DND-41 (cell line): ENCODE measurements at regions not wholly inside any gene's neighbourhood (a gene's known extent, or its start where the extent isn't known, plus 50 kb on each side); places are given as distances from the start of the nearest gene placed in this dataset.

ENCODE experiments used
- ATAC-seq: fragments of 200-7000 bp; cut with Tn5 transposase; 3 replicates; pipeline ENCODE4 v1.9.1; 2021; ENCODE audit warnings: low read depth; ENCODE audit not compliant: insufficient read depth
- DNase-seq: peaks from one replicate; pipeline ENCODE4 v3.0.0-alpha.2; 2020
- H2AFZ ChIP-seq: 2 replicates; pipeline ENCODE4 v1.6.0; 2012; ENCODE audit warnings: low read depth, low read length
- H3K27ac ChIP-seq: 2 replicates; pipeline ENCODE4 v1.5.1; 2012; ENCODE audit warnings: low read length, inconsistent platforms
- H3K27me3 ChIP-seq: fragments of 200-600 bp; sonication (generic); 2 replicates; pipeline ENCODE4 v1.6.0; 2012; ENCODE audit warnings: low read length, mild to moderate bottlenecking, inconsistent platforms; ENCODE audit not compliant: insufficient read depth, poor library complexity
- H3K36me3 ChIP-seq: 2 replicates; pipeline ENCODE4 v1.5.1; 2012; ENCODE audit warnings: low read length, inconsistent platforms; ENCODE audit not compliant: insufficient read depth
- H3K4me1 ChIP-seq: 2 replicates; pipeline ENCODE4 v1.5.1; 2012; ENCODE audit warnings: mild to moderate bottlenecking, low read length; ENCODE audit not compliant: insufficient read depth
- H3K4me2 ChIP-seq: 2 replicates; pipeline ENCODE4 v1.6.0; 2012; ENCODE audit warnings: mild to moderate bottlenecking, moderate library complexity, low read length, inconsistent platforms; ENCODE audit not compliant: insufficient read depth
- H3K4me3 ChIP-seq, 2 experiments: fragments of 200-600 bp in 1 of 2; shearing (Covaris generic) in 1 of 2; 2 replicates each; pipeline ENCODE4 v1.5.1; 2012 to 2016; ENCODE audit warnings: inconsistent platforms in 2 of 2, low read length in 2 of 2, mild to moderate bottlenecking in 2 of 2, low read depth in 1 of 2, moderate library complexity in 1 of 2
- H3K79me2 ChIP-seq: 2 replicates; pipeline ENCODE4 v1.6.0; 2012; ENCODE audit warnings: low read length, inconsistent platforms; ENCODE audit not compliant: insufficient read depth
- H3K9ac ChIP-seq: 2 replicates; pipeline ENCODE4 v1.6.0; 2012; ENCODE audit warnings: low read depth, mild to moderate bottlenecking, inconsistent platforms, low read length, moderate library complexity
- H3K9me3 ChIP-seq: 2 replicates; pipeline ENCODE4 v1.5.1; 2012; ENCODE audit warnings: low read length, moderate library complexity, mild to moderate bottlenecking, inconsistent platforms; ENCODE audit not compliant: insufficient read depth, severe bottlenecking
- H4K20me1 ChIP-seq: 2 replicates; pipeline ENCODE4 v1.6.0; 2012; ENCODE audit warnings: low read length; ENCODE audit not compliant: insufficient read depth
- EZH2 ChIP-seq: IDR thresholded peaks from 3 replicates; pipeline ENCODE4 v1.6.1; 2012; ENCODE audit warnings: borderline replicate concordance, low read depth, mild to moderate bottlenecking, moderate library complexity, low read length, inconsistent platforms; ENCODE audit not compliant: severe bottlenecking
- TF ChIP-seq, protein P1 (sequence below): IDR thresholded peaks from 2 replicates; pipeline ENCODE4 v1.5.1; 2012; ENCODE audit warnings: borderline replicate concordance, low read length, moderate library complexity, mild to moderate bottlenecking; ENCODE audit not compliant: poor library complexity, severe bottlenecking; ENCODE audit errors: extremely low read depth

DNA sequence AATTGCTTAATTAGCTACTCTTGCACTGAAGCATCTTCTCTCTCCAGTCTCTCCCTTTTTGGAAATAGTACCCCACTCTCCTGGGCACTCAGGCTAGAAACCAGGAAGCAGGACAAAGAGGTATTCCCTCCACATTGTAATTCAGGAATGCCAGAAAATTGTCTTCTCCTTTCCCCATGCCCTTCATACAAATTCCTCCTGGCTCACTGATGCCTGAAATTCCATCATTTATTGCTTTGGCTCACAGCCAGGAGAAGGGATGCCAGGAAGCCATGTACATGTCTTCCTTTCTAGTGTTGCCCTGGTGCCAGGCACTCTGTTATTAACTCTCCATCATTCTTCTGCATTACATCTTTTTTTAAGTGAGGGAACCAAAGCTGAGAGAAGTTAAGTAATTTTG is 716.5 kb upstream of the C9orf72 start:
- TF ChIP-seq EZH2: no peak
- TF ChIP-seq, protein P1, sequence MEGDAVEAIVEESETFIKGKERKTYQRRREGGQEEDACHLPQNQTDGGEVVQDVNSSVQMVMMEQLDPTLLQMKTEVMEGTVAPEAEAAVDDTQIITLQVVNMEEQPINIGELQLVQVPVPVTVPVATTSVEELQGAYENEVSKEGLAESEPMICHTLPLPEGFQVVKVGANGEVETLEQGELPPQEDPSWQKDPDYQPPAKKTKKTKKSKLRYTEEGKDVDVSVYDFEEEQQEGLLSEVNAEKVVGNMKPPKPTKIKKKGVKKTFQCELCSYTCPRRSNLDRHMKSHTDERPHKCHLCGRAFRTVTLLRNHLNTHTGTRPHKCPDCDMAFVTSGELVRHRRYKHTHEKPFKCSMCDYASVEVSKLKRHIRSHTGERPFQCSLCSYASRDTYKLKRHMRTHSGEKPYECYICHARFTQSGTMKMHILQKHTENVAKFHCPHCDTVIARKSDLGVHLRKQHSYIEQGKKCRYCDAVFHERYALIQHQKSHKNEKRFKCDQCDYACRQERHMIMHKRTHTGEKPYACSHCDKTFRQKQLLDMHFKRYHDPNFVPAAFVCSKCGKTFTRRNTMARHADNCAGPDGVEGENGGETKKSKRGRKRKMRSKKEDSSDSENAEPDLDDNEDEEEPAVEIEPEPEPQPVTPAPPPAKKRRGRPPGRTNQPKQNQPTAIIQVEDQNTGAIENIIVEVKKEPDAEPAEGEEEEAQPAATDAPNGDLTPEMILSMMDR: no peak
- Histone ChIP-seq H3K36me3 (no peaks in the 10 kb centered on the region), H3K9ac (no peak overlapping the region), H3K27me3 (no peaks in the 10 kb centered on the region), H2AFZ (no peak overlapping the region), H3K9me3 (no peaks in the 10 kb centered on the region), H3K4me3 (no peak overlapping the region), H3K4me2 (no peak overlapping the region), H3K27ac (no peak overlapping the region), H3K4me1 (no peaks in the 10 kb centered on the region), H3K79me2 (no peaks in the 10 kb centered on the region), H4K20me1 (no peaks in the 10 kb centered on the region)
- no peak for ATAC-seq
- no peak for DNase-seq

DNA sequence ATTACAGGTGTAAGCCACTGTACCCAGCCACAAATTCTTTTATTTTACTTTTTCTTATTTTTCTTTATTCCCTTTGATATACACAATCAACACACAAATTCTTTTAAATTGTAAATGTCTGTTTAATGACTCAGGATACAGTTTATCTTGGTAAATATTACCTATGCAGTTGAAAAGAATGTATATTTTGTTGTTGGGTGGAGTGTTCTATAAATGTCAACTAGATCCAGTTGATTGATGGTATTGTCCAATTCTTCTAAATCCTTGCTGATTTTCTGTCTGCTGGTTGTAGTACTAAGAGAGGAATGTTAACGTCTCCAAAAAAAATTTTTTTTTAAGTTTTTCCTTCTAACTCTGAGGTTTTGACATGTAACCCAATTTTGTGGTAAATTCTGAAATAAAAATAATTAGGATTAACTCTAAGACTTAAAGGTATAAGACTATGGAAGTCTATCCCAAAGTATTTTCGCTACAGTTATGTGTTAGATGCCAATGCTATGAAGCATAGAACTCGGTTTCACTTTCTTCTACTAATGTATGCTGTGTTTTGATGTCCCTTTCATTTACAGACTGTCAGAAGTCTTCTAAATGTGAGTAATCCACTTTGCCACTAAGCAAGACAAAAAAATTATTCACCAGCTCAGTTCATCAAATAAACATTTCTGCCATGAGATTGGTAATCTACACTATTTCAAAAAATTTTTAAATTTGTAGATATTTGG is 720.2 kb upstream of the C9orf72 start:
- Histone ChIP-seq H3K4me2 (no peak overlapping the region), H2AFZ (no peak overlapping the region), H3K9me3 (no peaks in the 10 kb centered on the region), H3K36me3 (no peaks in the 10 kb centered on the region), H3K79me2 (no peaks in the 10 kb centered on the region), H3K27ac (no peak overlapping the region), H3K27me3 (no peaks in the 10 kb centered on the region), H3K4me3 (no peak overlapping the region), H3K9ac (no peak overlapping the region), H3K4me1 (no peaks in the 10 kb centered on the region), H4K20me1 (no peaks in the 10 kb centered on the region)
- TF ChIP-seq, protein P1: no peak
- TF ChIP-seq EZH2: no peak
- ATAC-seq (no peak), DNase-seq (no peak)

DNA sequence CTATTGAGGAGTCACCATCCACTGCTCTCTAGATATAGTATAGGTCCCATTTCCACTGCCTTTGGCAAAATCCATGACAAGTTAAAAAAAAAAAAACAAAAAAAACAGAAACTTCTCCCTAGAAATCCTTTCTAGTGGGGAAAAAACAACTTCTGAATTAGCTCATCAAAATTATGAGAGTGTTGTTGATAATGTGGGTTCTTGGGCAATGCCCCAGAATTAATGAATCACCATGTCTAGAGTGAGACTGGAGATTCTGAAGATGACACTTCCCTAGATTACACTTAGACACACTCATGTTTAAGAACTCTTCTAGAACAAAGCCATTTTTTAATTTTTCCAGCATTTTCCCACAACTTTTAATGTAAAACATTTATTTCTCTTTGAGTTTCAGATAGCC is 728.0 kb upstream of the C9orf72 start:
- Histone ChIP-seq H3K9me3 (no peaks in the 10 kb centered on the region), H2AFZ (no peak overlapping the region), H3K9ac (no peak overlapping the region), H3K4me2 (no peak overlapping the region), H3K27ac (no peak overlapping the region), H3K4me3 (no peak overlapping the region), H3K4me1 (no peaks in the 10 kb centered on the region), H3K36me3 (no peaks in the 10 kb centered on the region), H3K79me2 (no peaks in the 10 kb centered on the region), H3K27me3 (no peaks in the 10 kb centered on the region), H4K20me1 (no peaks in the 10 kb centered on the region)
- no peak for ATAC-seq
- no peak for TF ChIP-seq EZH2
- TF ChIP-seq, protein P1: no peak
- no peak for DNase-seq

DNA sequence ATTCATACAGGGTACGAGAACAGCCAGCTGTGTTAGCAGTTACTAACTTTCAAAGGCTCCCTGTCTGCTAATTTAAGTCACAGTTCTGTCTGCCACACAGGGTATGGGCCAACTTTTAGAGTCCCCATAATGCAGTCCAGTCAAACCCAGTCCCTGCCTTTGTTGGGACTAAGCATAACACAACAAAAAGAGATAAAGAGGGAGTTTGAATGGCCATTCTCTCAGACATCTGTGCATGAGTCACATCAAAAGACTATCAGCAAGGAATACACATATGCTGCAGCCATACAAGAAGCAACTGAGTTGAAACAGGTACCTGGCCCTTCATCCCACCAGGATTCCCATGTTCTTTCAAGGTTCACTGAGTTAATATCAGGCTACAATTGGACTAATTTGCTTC is 744.5 kb upstream of the C9orf72 start:
- H2AFZ ChIP-seq: no peak overlapping the region
- no peak overlapping the region for H3K9ac ChIP-seq
- H3K4me3 ChIP-seq: no peak overlapping the region
- no peaks in the 10 kb centered on the region for H4K20me1 ChIP-seq
- no peaks in the 10 kb centered on the region for H3K4me1 ChIP-seq
- no peak for TF ChIP-seq EZH2
- TF ChIP-seq, protein P1: no peak
- no peak overlapping the region for H3K4me2 ChIP-seq
- H3K27ac ChIP-seq: no peak overlapping the region
- DNase-seq: no peak
- no peaks in the 10 kb centered on the region for H3K36me3 ChIP-seq
- H3K27me3 ChIP-seq: no peaks in the 10 kb centered on the region
- no peaks in the 10 kb centered on the region for H3K9me3 ChIP-seq
- no peaks in the 10 kb centered on the region for H3K79me2 ChIP-seq
- no peak for ATAC-seq
